Fibroblast of pulmonary artery (primary cell): ENCODE measurements at regions not wholly inside any gene's neighbourhood (a gene's known extent, or its start where the extent isn't known, plus 50 kb on each side); places are given as distances from the start of the nearest gene placed in this dataset.

ENCODE experiments used
- DNase-seq: peaks from one replicate; pipeline ENCODE4 v3.0.0-alpha.2; 2010; ENCODE audit warnings: low read depth
- H3K4me3 ChIP-seq: replicated peaks from 2 replicates; pipeline ENCODE4 v1.5.1; 2011; ENCODE audit warnings: low read depth, mild to moderate bottlenecking, control low read depth, low read length, moderate library complexity
- CTCF ChIP-seq: IDR thresholded peaks from 2 replicates; pipeline ENCODE4 v1.5.1; 2011; ENCODE audit warnings: mild to moderate bottlenecking, control low read depth, low read length, inconsistent platforms; ENCODE audit errors: missing control alignments

- TF ChIP-seq CTCF, result no peak
- DNase-seq, result no peak
- no peak overlapping the region for H3K4me3 ChIP-seq
Measured at GRCh38 chr16:54996186-54996585, 65.5 kb downstream of the IRX5 start.

GRCh38 chr16:54998834-54999233 is 68.2 kb downstream of the IRX5 start:
- no peak for DNase-seq
- TF ChIP-seq CTCF, result no peak
- H3K4me3 ChIP-seq, result no peak overlapping the region

- DNase-seq, result no peak
- no peak for TF ChIP-seq CTCF
- H3K4me3 ChIP-seq, result no peak overlapping the region
Measured at GRCh38 chr16:54999481-54999880, 68.8 kb downstream of the IRX5 start.

- no peak for TF ChIP-seq CTCF
- DNase-seq, result peak; percentile 19
- no peak overlapping the region for H3K4me3 ChIP-seq
Measured at GRCh38 chr16:55000595-55000994, 69.9 kb downstream of the IRX5 start.

- TF ChIP-seq CTCF, result no peak
- peak; percentile 6 for DNase-seq
Measured at GRCh38 chr16:55001931-55002330, 71.3 kb downstream of the IRX5 start.

GRCh38 chr16:55002419-55002818 is 71.8 kb downstream of the IRX5 start:
- TF ChIP-seq CTCF, result no peak
- no peak overlapping the region for H3K4me3 ChIP-seq
- no peak for DNase-seq

More at GRCh38 chr16:55001931-55002330, 71.3 kb downstream of the IRX5 start:
- no peak overlapping the region for H3K4me3 ChIP-seq

GRCh38 chr16:55003306-55003705 is 72.6 kb downstream of the IRX5 start:
- no peak for DNase-seq
- no peak for TF ChIP-seq CTCF
- H3K4me3 ChIP-seq, result no peak overlapping the region
